Activated CD8-positive, alpha-beta memory T cell treated with anti-CD3 and anti-CD28 coated beads, Interleukin-2, amount 50 U/mL, for 4 hours (primary cell): ENCODE measurements at regions not wholly inside any gene's neighbourhood (a gene's known extent, or its start where the extent isn't known, plus 50 kb on each side); places are given as distances from the start of the nearest gene placed in this dataset.
"Not testable (repeated sequence)": the region's sequence is repeated elsewhere in the genome, so short reads cannot be mapped to it uniquely, and the experiment has no call there.

ENCODE experiments used
- DNase-seq: peaks from one replicate; pipeline ENCODE4 v3.0.0-alpha.2; 2020

DNA sequence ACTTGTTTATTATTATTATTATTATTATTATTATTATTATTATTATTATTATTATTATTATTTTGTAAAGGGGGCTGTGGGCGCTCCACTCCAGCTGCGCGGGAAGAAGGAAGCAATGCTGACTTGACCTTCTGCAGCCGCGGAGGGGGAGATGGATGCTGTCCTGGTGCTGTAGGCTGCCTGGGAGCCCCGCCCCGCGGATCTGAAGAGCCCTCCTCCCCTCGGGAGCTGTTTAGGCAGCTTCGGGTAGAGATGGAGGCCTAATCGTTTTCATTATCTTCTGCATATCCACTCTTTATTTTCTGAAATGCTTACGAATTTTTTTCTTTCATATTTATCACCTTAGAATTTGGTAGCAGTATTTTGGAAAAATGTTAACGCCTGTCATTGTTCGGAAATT, 101.2 kb upstream of the KLF6 start:
- DNase-seq = no peak

DNA sequence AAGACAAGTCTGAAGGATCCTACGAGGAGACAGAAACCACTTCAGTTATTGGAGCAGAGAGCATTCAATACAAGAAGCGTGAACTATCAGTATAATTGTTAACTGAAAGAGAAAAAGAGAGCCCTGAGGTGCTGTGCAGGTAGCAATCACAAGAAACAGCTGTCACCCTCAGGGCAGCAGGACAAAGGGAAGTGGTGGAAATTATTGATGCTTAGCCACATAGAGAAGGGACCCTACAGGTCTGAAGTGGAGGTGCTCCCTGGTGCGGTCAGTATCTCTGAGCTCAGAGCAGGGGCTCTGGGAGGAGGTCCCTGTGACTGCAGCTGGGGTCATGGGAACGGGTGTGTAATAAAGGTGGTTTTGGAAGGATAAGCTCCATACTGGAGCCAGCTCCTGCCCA, 97.8 kb upstream of the KLF6 start:
- no peak for DNase-seq

DNA sequence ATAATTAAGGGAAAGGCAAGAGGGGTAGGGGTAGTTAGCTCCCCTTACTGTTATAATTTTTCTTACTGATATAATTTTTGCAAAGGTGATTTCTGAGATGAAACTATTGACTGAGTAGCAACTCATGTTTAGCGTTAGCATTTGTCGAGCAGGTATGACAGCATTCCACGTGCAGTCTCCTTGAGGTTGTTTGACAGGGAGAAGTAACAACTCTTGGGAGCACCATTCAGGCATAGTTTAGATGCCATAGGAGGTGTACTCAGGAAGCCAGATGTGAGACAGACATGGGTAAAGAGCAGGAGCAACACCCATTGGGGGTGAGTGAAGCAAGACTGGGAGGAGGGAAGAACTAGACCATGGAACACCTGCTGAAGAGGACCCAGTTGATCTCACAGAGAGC, 96.6 kb upstream of the KLF6 start:
- DNase-seq = no peak

DNA sequence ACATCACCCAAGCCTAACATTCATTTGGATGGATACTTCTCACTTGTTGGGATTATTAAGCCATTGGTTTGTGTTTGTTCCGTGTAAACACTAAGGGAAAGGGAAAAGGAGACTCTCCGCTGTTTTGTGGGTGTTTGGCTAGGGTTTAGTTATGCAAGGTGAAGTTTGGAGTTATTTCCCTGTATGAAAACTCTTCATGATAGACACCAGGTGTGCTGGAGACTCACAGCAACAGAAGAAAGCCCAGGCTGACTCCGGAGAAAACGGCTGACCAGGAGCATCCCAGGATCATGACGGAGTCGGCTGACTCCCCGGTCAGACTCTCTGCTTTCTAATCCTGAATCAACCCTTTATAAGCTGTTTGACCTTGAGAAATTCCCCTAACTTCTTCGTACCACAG, 94.1 kb upstream of the KLF6 start:
- no peak for DNase-seq

DNA sequence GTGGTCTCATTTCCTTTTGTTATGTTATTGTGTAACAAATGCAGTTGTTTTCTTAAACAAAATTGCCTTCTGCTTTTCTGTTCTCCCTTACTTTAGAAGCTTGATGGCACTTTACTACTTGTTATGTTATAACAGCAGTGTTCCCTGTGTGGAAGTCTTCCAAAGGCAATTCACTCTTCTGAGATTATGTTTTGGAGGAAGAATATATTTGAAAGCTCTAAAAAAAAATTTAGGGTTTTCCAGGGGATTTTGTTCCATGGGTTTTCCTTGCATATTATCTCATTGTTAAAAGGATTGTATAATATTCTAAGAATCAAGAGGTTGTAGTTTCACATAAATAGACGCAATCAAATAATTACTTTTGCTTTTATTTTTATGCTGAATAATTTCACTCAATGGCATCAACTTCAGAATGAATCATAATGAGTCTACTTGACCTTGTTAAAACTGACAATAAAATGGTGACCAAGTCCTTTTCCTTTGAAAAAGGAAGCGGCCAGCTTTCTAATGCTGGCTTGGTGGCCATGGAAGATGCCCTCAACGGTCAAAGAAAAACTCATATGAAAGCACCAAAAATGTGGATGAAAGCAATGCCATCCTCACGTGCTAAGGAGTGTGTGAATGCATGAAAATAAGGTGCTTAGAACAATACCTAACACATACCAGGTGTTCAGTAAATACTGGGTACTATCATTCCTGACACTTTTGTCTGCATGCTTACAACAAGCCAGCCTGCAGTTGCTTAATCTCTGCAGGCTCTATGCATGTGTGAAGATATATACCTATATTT, 92.4 kb upstream of the KLF6 start:
- DNase-seq = no peak

DNA sequence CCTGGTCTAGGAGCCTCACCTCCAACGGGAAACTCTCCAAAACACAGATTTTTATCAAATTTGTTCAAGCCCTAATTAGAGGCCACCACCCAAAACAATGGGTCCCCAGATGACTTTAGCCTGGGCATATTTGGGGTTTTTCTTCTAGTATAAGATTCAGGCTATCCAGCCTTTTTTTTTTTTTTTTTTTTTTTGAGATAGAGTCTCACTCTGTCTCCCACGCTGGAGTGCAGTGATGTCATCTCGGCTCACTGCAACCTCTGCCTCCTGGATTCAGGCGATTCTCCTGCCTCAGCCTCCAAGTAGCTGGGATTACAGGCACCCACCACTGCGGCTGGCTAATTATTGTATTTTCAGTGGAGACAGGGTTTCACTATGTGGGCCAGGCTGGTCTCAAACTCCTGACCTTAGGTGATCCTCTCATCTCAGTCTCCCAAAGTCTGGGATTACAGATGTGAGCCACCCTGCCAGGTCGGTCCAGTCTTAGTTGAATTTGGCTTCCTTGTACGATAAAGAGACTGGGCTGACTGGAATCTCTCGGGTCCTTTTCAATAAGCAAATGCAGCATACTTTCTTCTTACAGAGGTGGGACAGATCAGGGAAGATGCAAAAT, 91.4 kb upstream of the KLF6 start:
- DNase-seq = no peak

DNA sequence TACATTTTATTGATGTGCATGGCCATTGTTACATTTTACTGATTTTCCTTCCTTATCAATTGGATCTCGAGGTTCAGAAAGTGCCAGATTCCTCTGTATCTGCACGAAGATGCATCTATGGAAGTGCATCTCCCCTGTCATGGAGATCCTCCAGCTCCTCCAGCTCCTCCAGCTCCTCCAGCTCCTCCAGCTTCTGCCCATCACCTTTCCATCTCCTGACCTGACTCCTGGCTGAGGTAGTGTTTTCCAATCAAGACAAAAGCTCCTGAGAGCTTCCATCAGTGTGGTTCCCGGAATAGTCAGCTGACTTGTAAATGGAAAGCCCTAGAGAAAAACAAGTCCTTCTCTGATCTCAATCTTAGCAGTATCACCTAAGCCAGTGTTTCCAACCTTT, 90.8 kb upstream of the KLF6 start:
- DNase-seq = no peak

DNA sequence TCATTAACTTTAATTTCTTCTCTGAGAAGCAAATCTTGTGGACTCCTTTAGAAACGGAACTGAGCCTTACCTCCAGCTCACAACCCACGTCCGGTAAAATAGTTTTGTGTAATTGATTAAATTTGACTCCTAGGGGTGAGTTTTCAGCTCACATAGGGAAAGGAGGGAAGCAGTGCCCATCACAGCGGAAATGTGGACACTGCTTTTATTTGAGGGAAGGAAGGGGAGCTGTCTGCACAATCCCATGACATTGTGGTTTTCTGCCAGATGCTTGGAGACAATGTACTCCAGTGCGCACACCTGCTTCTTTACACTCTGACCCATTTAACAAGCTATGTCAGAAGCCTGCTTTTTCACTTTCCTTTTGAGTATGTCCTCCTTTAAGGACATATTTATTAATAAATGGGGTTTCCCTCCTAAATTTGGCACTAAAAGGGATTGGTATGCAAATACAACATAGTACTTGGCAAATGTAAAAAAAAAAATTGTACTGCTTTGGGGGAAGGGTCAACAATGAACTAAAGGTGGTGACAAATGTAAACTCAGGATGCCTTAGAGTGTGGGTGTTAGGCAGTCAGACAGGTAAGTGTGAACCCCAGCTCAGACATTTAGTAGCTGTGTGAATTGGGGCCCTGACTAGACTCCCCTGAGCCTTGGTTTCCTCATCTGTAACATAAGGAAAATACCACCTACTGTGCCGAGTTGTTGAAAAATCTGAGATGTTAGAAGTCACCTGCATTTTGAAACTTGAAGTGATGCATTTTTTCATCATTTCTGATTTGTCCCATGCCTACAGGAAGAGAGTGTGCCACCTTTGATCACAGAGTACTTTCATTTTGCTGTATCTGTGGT, 90.2 kb upstream of the KLF6 start:
- DNase-seq = no peak

DNA sequence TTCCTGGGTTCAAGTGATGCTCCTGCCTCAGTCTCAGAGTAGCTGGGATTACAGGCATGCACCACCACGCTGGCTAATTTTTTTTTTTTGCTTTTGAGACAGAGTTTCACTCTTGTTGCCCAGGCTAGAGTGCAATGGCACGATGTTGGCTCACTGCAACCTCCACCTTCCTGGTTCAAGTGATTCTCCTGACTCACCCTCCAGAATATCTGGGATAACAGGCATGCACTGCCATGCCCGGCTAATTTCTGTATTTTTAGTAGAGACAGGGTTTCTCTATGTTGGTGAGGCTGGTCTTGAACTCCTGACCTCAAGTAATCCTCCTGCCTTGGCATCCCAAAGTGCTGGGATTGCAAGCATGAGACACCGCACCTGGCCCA, 89.6 kb upstream of the KLF6 start:
- DNase-seq = not testable (repeated sequence)

DNA sequence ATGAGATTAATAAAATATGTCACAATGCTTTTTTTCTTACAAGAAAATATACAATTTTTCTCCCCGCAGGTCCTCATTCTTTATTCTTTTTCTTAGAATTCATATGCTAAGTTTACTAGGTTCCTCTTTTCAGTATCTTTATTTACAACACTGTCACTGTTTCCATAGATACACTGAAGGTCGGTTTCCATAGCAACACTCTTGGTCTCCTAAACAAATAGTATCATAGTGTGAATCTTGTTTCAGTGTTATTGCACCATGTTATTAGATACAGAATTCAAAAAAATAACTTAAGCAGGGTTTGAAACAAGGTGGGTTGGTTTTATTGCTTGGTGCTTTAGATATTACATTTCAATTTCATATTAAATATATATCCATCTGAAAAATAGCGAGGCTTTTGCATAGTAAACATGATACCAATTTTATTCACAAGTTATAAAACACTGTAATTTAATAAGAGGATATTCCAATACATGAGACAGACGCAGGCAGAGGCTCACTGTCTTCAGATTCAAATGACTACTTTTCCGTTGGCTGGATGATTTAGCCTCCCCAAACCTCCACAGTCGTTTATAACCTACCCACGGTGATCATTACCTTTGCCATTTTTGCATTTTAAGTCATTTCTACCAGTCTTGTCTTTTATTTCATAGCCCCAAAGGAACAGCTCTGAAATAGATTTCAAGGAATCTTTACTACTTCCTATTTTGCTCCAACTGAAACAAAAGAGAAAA, 88.9 kb upstream of the KLF6 start:
- DNase-seq = no peak

DNA sequence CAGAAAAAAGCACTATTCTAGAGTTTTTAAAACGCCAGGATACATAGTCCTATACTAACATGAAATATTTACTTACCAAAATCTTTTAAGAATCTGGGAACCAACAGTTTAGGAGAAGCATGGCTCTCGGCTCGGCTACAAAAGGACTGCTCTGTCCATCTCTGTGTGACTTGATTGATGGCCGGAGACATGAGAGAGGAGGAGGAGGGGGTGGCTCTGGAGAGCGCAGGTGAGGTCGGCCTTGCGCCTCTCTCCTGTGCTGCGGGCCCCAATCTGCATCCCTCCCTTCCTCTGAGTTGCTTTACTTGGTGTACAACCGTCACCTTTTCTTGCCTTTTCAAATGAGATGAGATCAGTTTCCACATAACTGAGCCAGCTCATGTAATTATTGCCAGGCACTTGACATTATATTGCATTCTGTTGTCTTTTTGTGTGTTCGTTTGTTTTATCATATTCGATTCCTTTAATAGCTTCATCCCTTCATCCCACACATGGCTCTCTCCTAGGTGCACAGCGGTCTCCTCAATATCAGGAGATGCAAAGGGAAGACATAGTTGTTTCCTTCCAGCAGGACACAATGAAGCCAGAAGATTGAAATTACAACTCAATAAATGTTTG, 87.8 kb upstream of the KLF6 start:
- DNase-seq = no peak

DNA sequence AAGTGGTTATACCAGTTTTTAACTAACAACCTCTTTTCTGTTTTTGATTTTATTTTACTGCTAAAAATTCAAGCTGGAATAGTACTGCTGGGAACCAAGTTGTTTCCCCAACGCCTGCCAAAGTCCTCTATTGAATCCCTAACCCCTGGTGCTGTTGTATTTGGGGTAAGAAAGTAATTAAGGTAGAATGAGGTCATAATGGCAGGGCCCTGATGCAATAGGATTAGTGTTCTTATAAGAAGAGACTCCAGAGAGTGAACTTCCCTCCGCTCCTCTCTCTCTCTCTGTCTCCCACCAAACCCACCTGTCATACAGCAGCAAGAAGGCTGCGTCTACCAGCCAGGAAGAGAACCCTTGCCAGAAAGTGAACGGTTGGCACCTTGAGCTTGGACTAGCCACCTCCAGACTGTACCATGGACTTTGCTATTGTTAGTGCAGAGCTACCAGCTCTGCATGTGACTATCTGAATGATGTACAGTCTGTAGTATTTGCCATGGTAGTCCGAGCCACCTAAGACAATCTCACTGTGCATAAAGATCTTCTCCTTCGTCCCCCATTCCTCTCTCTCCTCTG, 86.5 kb upstream of the KLF6 start:
- DNase-seq = no peak

DNA sequence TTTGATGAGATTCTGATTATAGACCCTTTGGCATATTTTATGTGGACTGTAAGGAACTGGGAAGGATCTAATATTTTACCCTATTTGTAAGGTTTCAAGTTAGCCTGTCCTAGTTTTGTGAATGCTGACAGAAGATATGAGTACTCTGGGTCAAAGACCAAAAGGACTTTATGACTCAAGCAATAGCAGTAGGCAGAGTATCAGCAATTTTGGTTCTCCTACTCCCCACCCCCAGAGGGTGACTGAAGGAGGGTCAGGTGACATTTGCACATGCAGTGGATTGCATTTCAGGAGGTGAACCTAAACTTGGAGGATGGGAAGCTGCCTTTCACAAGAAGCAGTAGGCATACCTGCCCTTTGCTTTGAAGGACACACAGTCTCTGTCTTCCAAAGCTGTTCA, 84.0 kb upstream of the KLF6 start:
- no peak for DNase-seq

DNA sequence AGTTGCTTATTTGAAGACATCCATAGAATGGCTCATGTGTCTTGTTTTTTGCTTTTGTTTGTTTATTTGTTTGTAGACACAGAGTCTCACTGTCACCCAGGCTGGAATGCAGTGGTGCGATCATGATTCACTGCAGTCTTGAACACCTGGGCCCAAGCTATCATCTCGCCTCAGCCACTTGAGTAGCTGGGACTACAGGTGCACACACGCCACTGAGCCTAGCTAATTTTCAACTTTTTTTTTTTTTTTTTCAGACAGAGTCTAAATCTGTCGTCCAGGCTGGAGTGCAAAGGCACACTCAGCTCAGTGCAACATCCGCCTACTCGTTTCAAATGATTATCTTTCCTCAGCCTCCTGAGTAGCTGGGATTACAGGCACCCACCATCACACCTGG, 83.3 kb upstream of the KLF6 start:
- no peak for DNase-seq

DNA sequence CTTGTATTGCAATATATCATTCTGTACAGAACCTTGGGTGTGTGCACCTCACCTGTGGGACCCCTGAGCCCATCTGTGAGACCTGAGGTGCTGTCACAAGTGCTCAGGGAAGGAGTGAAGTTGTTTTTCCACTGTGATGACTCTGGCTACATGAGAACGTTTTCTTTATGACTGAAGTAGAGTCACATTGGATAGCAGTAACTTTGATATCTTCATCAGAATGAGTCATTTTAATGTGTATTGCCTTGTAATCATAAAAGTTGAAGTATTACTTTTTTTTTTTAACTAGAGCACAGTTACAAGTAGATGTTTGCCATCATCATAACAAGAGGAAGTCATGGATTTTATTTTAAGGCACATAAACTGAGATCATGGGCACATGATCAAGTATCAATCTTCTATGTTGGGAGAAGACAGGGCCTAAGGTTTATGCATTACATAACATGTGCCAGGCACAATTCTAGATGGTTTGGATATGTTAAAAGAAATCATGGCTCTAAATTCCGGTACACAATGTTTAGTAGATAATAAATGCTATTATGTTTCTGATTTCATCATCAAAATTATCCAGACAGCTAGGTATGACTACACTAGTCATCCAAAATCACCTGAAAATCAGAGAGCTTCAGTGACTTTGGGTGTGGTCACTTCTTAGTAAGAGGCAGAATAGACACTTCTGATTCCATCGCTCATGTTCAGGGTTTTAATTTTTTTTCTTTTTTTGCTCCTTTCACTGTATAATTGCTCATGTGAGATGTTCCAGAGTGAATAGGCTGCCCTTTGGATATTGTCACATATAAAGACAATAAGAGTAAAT, 82.7 kb upstream of the KLF6 start:
- no peak for DNase-seq

DNA sequence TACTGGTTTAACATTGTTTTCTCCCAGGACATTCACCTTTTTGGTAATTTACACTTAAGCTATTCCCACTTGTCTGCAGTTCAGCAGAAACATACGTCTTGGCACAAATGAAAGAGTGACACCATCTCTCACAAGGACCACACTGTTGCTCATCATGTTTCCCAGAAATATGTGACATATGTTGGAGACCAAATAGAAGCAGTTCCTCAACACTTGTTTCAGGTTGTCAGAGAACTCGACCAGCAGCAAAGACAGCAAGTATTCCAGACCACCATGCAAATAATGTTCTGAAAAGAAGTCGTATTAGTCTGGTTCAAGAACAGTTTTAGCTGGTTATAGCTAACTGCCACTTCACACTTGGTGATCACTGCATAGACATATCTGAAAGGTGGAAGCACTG, 81.3 kb upstream of the KLF6 start:
- DNase-seq = no peak

DNA sequence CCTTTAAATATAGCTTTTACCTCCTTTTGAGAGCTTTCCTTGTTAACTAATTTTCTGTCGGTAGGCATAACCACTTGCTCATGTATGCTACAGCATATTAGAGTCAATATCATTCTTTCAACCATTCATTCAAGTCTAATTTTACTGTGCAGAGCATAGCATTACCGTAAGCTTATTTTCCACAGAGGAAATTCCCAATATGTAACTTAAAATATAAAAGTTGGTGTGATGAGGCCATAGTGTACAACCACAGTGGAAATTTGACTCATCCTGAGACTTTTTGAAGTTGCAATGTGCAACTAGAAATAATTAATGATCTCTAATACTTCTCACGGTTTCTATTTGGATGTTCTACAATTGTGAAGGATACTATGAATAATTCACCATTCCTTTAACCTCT, 80.6 kb upstream of the KLF6 start:
- DNase-seq = no peak

DNA sequence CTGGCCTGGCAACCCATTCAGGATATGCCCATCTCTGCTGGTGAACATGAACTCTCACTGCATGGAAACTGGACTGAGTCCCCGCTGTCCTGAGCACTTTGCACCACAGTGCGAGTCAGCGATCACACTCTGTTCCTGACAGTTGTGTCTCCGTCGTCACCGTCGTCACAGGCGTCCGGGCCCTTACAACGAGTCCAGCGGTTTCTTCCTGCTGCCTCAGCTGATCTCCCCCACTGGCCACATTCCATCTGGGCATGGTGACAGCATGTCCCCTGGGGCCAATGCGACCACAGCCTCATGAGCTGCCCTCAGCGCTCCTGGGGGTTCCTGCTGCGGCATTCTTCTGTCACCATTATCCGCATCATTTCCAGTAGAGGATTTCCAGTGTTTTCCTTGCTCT, 76.8 kb upstream of the KLF6 start:
- no peak for DNase-seq

DNA sequence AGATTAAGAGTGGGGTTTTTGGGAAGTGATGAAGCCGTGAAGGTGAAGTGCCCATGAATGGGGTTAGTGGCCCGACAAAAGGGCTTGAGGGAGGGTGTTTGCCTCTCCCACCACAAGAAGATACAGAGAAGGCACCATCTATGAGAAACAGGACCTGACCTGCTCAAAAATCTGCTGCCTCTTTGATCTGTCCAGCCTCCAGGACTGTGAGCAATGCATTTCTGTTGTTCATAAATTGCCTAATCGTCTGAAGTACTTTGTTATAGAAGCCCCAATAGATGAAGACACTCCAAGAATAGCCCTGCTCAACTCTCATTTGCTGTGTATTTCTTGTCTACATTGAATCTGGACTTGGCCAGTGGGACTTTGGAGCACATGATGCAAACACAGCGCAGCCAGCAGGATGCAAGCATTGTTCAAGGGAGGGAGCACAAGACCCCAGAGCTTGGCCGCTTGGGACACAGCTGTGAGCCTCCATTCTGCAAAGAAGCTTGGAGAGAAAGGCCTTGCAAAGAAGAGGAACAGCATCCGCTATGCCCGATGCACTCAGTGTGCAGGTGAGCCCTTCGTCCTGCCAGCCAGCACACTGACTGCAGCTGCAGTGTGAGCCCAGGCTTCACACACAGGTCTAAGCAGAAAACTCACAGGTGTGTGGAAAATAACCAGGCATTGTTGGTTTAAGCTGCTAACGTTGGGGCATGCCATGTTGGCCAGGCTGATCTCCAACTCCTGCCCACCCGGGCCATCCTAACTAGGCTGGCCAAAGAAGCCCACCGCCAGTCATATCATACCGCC, 73.2 kb upstream of the KLF6 start:
- no peak for DNase-seq

DNA sequence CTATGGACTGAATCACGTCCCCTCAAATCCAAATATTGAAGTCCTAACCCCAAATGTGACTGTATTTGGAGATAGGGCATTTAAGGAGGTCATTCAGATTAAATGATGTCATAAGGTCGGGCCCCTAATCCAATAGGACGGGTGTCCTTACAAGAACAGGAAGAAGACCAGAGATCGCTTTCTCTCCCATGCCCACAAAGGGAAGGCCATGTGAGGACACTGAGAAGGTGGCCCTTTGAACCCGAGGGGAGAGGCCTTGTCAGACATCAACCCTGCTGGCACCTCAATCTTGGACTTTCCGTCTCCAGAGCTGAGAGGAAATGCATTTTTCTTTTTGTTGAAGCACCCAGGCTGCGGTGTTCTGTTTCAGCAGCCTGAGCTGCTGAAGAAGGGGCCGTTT, 72.3 kb upstream of the KLF6 start:
- DNase-seq = no peak

DNA sequence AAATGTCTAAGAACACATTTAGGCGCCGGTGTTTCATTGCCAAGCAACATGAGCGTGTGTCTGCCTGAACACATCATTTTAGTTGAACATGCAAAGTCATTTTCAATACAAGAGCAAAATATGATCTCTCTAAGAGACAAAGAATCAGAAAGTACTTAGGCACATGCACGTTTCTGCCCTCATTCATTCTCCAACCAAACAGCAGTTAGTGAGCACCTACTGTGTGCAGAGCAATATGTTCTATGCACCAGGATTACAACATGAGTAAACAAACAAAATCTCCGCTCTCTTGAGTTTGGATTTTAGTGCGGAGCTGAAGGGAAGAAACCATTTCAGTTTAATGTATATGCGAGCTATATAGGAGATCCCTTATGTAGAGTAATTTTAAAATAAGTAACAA, 71.6 kb upstream of the KLF6 start:
- no peak for DNase-seq
